GM12865 (cell line): ENCODE measurements at regions not wholly inside any gene's neighbourhood (a gene's known extent, or its start where the extent isn't known, plus 50 kb on each side); places are given as distances from the start of the nearest gene placed in this dataset.

Source experiments
- DNase-seq: peaks from one replicate; pipeline ENCODE4 v3.0.0; 2010; ENCODE audit warnings: low read depth
- H3K4me3 ChIP-seq: 2 replicates; pipeline ENCODE4 v1.5.1; 2011; ENCODE audit warnings: mild to moderate bottlenecking, low read depth, low read length, control low read depth
- CTCF ChIP-seq: IDR thresholded peaks from 2 replicates; pipeline ENCODE4 v1.5.1; 2011; ENCODE audit warnings: low read length, control low read depth, low read depth, inconsistent platforms; ENCODE audit not compliant: insufficient read depth; ENCODE audit errors: missing control alignments

- H3K4me3 ChIP-seq: no peak overlapping the region
- no peak for TF ChIP-seq CTCF
- no peak for DNase-seq
These were observed 81.7 kb upstream of the TSPAN2 start for GRCh38 chr1:115170961-115171392.

- no peak for TF ChIP-seq CTCF
- no peak overlapping the region for H3K4me3 ChIP-seq
- DNase-seq: no peak
These were observed 81.1 kb upstream of the TSPAN2 start for GRCh38 chr1:115170377-115170776.

- DNase-seq: no peak
- TF ChIP-seq CTCF: no peak
- no peak overlapping the region for H3K4me3 ChIP-seq
These were observed 78.7 kb upstream of the TSPAN2 start for GRCh38 chr1:115168026-115168425.

GRCh38 chr1:115166531-115167091, 77.3 kb upstream of the TSPAN2 start:
- TF ChIP-seq CTCF: no peak
- DNase-seq: no peak
- H3K4me3 ChIP-seq: no peak overlapping the region

GRCh38 chr1:115165776-115166175, 76.5 kb upstream of the TSPAN2 start:
- H3K4me3 ChIP-seq: no peak overlapping the region
- DNase-seq: no peak
- TF ChIP-seq CTCF: no peak

- no peak overlapping the region for H3K4me3 ChIP-seq
- TF ChIP-seq CTCF: no peak
- no peak for DNase-seq
These were observed 75.8 kb upstream of the TSPAN2 start for GRCh38 chr1:115164940-115165705.

- no peak overlapping the region for H3K4me3 ChIP-seq
- TF ChIP-seq CTCF: no peak
- no peak for DNase-seq
These were observed 75.2 kb upstream of the TSPAN2 start for GRCh38 chr1:115164484-115164883.
